Astrocyte (in vitro differentiated cells and primary cell): ENCODE measurements at regions not wholly inside any gene's neighbourhood (a gene's known extent, or its start where the extent isn't known, plus 50 kb on each side); places are given as distances from the start of the nearest gene placed in this dataset.

Experiments used
- CTCF ChIP-seq: IDR thresholded peaks from 2 replicates; pipeline ENCODE4 v1.5.1; 2011; ENCODE audit warnings: low read depth, mild to moderate bottlenecking, inconsistent platforms, low read length, moderate library complexity; ENCODE audit not compliant: insufficient read depth
- EZH2 ChIP-seq: IDR thresholded peaks from 2 replicates; pipeline ENCODE4 v1.6.1; 2012; ENCODE audit warnings: mild to moderate bottlenecking, low read length, inconsistent platforms; ENCODE audit not compliant: insufficient read depth

DNA sequence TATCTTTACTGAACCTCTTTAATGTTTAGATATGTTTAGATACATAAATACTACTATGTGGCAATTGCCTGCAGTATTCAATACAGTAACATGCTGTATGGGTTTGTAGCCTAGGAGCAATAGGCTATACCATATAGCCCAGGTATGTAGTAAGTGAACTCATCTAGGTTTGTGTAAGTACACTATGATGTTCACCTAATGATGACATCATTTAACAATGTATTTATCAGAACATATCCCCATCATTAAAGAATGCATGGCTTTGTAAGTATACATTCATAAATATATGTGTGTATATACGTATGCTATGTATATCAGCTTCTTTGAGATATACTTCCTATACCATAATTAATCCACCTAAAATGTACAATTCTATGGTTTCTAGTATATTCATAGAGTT is 631.2 kb upstream of the MAN1A1 start:
- no peak for TF ChIP-seq CTCF
- TF ChIP-seq EZH2 = no peak
